ENCODE measurements at regions not wholly inside any gene's neighbourhood (a gene's known extent, or its start where the extent isn't known, plus 50 kb on each side); places are given as distances from the start of the nearest gene placed in this dataset.

DNA sequence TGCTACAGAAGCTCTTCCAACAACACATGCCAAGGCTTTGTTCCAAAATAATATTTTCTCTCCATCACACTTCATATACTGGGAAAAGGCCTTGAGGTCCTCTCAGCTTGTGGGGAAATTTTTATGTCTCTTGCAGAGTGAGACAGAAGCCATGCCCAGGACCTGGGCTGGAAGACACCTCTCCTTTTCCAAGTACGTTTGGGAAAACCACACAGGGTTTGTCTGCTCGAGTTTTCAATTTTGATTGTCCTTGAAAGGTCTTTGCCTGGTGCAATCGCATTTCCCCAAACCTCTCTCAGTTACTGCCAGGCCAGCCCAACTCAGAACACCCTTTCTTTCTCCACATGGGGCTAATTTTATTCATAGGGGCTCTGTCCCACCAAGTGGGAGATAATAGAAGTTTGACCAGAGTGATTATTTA is 272.2 kb downstream of the OSR1 start:
- TF ChIP-seq, protein P1, sequence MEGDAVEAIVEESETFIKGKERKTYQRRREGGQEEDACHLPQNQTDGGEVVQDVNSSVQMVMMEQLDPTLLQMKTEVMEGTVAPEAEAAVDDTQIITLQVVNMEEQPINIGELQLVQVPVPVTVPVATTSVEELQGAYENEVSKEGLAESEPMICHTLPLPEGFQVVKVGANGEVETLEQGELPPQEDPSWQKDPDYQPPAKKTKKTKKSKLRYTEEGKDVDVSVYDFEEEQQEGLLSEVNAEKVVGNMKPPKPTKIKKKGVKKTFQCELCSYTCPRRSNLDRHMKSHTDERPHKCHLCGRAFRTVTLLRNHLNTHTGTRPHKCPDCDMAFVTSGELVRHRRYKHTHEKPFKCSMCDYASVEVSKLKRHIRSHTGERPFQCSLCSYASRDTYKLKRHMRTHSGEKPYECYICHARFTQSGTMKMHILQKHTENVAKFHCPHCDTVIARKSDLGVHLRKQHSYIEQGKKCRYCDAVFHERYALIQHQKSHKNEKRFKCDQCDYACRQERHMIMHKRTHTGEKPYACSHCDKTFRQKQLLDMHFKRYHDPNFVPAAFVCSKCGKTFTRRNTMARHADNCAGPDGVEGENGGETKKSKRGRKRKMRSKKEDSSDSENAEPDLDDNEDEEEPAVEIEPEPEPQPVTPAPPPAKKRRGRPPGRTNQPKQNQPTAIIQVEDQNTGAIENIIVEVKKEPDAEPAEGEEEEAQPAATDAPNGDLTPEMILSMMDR (IDR thresholded peaks at IDR 0.05; ENCODE audit: insufficient read depth, low read length), result no peak
- TF ChIP-seq POLR2AphosphoS5 (IDR thresholded peaks at IDR 0.05; ENCODE audit: low read depth), result no peak
- TF ChIP-seq, protein P2, sequence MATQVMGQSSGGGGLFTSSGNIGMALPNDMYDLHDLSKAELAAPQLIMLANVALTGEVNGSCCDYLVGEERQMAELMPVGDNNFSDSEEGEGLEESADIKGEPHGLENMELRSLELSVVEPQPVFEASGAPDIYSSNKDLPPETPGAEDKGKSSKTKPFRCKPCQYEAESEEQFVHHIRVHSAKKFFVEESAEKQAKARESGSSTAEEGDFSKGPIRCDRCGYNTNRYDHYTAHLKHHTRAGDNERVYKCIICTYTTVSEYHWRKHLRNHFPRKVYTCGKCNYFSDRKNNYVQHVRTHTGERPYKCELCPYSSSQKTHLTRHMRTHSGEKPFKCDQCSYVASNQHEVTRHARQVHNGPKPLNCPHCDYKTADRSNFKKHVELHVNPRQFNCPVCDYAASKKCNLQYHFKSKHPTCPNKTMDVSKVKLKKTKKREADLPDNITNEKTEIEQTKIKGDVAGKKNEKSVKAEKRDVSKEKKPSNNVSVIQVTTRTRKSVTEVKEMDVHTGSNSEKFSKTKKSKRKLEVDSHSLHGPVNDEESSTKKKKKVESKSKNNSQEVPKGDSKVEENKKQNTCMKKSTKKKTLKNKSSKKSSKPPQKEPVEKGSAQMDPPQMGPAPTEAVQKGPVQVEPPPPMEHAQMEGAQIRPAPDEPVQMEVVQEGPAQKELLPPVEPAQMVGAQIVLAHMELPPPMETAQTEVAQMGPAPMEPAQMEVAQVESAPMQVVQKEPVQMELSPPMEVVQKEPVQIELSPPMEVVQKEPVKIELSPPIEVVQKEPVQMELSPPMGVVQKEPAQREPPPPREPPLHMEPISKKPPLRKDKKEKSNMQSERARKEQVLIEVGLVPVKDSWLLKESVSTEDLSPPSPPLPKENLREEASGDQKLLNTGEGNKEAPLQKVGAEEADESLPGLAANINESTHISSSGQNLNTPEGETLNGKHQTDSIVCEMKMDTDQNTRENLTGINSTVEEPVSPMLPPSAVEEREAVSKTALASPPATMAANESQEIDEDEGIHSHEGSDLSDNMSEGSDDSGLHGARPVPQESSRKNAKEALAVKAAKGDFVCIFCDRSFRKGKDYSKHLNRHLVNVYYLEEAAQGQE (IDR thresholded peaks at IDR 0.05; ENCODE audit: insufficient replicate concordance, low read depth), result no peak
- no peak for TF ChIP-seq GABPA (IDR thresholded peaks at IDR 0.05; ENCODE audit: low read depth)
